NAMALWA (cell line): ENCODE measurements at regions not wholly inside any gene's neighbourhood (a gene's known extent, or its start where the extent isn't known, plus 50 kb on each side); places are given as distances from the start of the nearest gene placed in this dataset.
"Not testable (repeated sequence)": the region's sequence is repeated elsewhere in the genome, so short reads cannot be mapped to it uniquely, and the experiment has no call there.

Experiments
- DNase-seq: peaks from one replicate; pipeline ENCODE4 v3.0.0-alpha.2; 2015; ENCODE audit warnings: low spot score

GRCh38 chr17:64772845-64773299 is 110.8 kb upstream of the SMURF2 start:
- no peak for DNase-seq

DNA sequence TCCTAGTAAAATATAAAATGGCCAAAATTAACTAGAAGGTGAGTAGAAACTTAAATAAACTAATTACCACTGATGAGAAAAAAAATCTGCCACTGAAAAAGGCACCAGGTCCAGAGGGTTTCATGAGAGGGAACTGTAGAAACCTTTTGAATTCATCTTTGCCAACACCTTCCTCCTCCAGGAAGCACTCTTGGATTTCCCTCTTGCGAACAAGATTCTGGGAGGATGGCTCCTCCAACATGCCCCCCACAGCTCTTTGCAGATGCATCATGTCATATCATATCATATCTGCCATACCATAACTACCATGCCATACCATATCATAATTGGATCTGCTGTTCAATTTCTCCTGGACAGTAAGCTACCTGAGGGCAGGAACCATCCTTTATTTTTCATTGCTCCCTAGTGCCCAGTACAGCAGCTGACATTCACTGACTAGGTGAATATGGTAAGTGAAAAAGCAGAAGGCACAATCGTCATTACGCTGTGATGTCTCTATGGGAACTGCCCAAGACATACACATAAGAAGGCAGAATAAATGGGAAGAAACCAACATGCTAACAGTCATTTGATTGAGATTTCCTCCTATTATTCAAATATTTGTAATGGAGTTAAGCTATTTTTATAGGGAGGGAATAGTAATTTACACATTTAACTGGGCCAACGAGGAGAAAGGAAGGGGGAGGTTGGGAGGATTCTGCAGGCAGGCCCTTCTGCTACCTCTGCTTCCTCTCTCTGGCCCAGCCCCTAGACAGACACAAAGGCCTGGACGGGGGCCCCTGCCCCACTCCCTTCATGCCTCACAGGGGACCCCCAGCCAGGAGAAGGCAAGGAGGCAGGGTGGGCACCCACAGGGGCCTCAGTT is 110.1 kb upstream of the SMURF2 start:
- DNase-seq = no peak

DNA sequence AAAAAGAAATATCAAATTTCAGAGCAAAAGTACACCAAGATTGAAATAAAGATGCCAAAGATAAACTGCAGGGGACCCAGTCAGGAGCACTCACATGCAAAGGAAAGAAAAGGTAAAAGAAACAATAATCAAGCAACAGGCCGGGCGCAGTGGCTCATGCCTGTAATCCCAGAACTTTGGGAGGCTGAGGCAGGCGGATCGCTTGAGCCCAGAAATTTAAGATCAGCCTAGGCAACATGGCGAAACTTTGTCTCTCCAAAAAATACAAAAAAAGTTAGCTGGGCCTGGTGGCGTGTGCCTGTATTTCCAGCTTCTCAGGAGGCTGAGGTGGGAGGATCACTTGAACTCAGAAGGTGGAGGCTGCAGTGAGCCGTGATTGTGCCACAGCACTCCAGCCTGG is 107.6 kb upstream of the SMURF2 start:
- DNase-seq = no peak

- DNase-seq = no peak
Measured at GRCh38 chr17:64767269-64767997, 105.3 kb upstream of the SMURF2 start.

GRCh38 chr17:64765191-64765889 is 103.2 kb upstream of the SMURF2 start:
- no peak for DNase-seq

- no peak for DNase-seq
Measured at GRCh38 chr17:64750891-64751677, 89.0 kb upstream of the SMURF2 start.

DNA sequence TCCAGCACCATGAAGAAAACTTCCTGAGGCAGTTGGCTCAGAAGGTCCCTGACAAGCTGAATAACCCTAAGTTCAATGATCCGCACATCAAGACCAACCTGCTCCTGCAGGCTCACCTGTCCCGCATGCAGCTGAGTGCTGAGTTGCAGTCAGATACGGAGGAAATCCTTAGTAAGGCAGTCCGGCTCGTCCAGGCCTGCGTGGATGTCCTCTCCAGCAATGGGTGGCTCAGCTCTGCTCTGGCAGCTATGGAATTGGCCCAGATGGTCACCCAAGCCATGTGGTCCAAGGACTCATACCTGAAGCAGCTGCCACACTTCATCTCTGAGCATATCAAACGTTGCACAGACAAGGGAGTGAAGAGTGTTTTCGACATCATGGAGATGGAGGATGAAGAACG is 88.4 kb upstream of the SMURF2 start:
- DNase-seq = no peak

- DNase-seq = no peak
Measured at GRCh38 chr17:64749306-64749705, 87.2 kb upstream of the SMURF2 start.

GRCh38 chr17:64747938-64748540 is 85.9 kb upstream of the SMURF2 start:
- no peak for DNase-seq

- no peak for DNase-seq
Measured at GRCh38 chr17:64742326-64742725, 80.2 kb upstream of the SMURF2 start.

- DNase-seq = not testable (repeated sequence)
Measured at GRCh38 chr17:64741916-64742315, 79.8 kb upstream of the SMURF2 start.

GRCh38 chr17:64741038-64741641 is 79.0 kb upstream of the SMURF2 start:
- DNase-seq = no peak

DNA sequence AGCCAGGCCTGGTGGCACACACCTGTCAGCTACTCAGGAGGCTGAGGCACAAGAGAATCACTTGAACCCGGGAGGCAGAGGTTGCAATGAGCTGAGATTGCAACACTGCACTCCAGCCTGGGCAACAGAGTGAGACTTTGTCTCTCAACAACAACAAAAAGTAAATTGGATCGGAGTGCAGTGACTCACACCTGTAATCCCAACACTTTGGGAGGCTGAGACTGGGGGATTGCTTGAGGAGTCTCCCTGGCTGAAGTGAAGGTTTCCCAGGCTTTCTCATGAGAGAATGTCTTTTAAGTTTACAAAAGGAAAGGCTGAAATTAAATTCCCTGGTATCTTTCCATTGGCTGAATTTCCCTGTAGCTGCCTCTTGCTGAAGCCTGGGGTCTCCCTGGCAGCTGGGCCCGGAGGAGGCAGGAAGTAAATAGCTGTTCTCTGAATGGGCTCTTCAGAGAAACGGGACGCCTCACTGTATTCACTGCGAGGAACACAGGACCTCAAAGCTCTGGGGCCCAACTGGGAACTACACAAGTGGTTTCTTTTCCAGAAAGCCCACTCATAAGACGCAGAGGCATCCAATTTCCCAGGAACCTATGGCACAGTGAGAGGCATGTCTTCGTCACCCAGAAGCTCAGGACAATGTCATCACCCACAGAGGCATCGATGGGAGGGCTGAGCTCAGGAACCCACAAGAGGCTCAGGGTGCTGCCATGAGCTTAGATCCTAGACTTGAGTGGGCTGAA is 77.4 kb upstream of the SMURF2 start:
- no peak for DNase-seq

- DNase-seq = peak; percentile 66
Measured at GRCh38 chr17:64736804-64737492, 74.8 kb upstream of the SMURF2 start.

DNA sequence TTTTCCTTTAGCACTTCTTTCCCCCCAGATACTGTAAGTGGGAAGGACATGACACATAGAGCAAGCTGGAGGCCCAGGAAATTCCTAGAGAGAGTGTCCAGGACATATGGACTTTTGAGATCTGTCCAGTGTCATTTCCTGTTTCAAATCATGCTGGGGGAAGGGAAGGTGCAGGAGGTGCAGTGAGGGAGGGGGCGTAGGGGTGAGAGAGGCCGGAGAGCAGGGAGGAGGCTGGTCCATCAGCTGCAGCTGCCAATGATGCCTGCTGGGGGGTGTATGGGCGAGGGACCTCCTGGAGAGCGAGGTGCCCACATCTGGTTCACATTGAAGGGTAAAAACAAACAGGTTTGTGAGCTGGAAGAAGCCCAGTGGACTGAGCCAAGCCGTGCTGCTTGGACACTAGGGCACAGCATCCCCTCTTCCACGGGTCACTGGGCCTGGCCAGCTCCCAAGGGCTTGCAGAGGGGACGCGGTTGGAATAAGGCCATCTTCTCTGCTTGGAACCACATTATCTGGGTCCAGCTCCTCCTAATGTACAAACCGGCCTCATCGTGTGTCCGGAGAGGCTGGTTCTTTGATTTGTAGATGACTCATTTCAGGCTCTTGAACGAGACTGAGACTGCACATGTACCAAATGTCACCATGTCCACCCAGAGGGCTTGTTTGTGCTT is 70.4 kb upstream of the SMURF2 start:
- no peak for DNase-seq

- not testable (repeated sequence) for DNase-seq
Measured at GRCh38 chr17:64730023-64730422, 67.9 kb upstream of the SMURF2 start.

DNA sequence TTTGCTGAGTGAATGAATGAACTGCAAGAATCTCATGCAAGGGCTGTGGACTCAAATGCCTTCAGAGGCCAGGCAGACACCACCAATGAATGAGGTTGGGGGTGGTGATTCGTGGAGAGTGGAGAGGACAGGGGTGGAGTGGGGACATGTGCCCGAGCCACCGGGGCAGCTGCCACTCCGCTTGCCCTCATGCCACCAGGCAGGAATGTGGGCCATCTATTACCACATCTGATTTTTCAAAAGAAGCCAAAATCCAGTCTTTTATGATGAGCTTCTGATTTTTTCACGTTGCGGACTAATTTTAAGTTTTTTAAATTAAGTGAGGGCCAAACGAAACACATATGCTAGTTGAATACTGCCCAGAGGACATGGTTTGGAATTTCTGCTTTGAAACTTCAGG is 67.1 kb upstream of the SMURF2 start:
- no peak for DNase-seq

DNA sequence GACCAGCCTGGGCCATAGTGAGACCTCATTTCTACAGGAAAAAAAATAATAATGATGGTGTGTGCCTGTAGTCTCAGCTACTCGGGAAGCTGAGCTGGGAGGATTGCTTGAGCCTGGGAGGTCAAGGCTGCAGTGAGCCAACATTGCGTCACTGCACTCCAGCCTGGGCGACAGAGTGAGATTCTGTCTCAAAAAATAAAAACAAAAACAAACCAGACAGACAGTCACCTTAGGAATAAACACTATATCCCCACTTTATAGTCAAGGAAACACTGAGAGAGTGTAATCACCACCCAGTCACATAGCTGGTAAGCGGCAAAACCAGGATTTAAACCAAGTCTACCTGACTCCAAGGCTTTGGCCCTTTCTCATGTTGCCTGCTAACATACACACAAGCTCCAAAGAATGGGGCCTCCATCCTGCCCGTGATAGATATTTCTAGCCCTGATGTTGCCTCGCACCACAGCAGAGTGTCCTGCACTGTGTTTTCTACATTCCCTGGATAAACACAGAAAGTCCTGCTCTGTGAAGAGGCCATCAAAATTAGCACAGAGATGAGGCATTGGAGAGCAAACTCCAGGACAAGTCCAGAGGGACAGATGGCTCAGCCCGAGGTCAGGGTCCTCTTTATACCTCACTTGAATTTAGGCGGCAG is 66.1 kb upstream of the SMURF2 start:
- DNase-seq = no peak

- DNase-seq = not testable (repeated sequence)
Measured at GRCh38 chr17:64726025-64726424, 63.9 kb upstream of the SMURF2 start.
